GM21619 (cell line): ENCODE measurements at regions not wholly inside any gene's neighbourhood (a gene's known extent, or its start where the extent isn't known, plus 50 kb on each side); places are given as distances from the start of the nearest gene placed in this dataset.

Experiments
- ATAC-seq: cut with Tn5 transposase; IDR thresholded peaks from one replicate; pipeline ENCODE4 v1.9.1; 2021; ENCODE audit not compliant: unreplicated experiment

- no peak for ATAC-seq
Measured at GRCh38 chr11:19478891-19479290, 233.7 kb upstream of the NAV2 start.

- ATAC-seq = peak; percentile 84
Measured at GRCh38 chr11:19474954-19475721, 234.4 kb upstream of the E2F8 start.

- no peak for ATAC-seq
Measured at GRCh38 chr11:19474211-19474610, 233.5 kb upstream of the E2F8 start.

- no peak for ATAC-seq
Measured at GRCh38 chr11:19472679-19473078, 231.9 kb upstream of the E2F8 start.

- no peak for ATAC-seq
Measured at GRCh38 chr11:19467904-19468303, 227.2 kb upstream of the E2F8 start.

GRCh38 chr11:19466314-19466713 is 225.6 kb upstream of the E2F8 start:
- ATAC-seq = no peak

GRCh38 chr11:19463976-19464375 is 223.2 kb upstream of the E2F8 start:
- no peak for ATAC-seq

GRCh38 chr11:19460718-19461405 is 220.1 kb upstream of the E2F8 start:
- ATAC-seq = no peak

- no peak for ATAC-seq
Measured at GRCh38 chr11:19459240-19459639, 218.5 kb upstream of the E2F8 start.

GRCh38 chr11:19458721-19459120 is 218.0 kb upstream of the E2F8 start:
- ATAC-seq = no peak

- no peak for ATAC-seq
Measured at GRCh38 chr11:19458231-19458630, 217.5 kb upstream of the E2F8 start.

GRCh38 chr11:19455731-19456130 is 215.0 kb upstream of the E2F8 start:
- ATAC-seq = no peak

- ATAC-seq = no peak
Measured at GRCh38 chr11:19453651-19454257, 213.0 kb upstream of the E2F8 start.

- no peak for ATAC-seq
Measured at GRCh38 chr11:19451609-19452008, 210.9 kb upstream of the E2F8 start.

GRCh38 chr11:19450282-19450681 is 209.5 kb upstream of the E2F8 start:
- no peak for ATAC-seq

- no peak for ATAC-seq
Measured at GRCh38 chr11:19448651-19449050, 207.9 kb upstream of the E2F8 start.

GRCh38 chr11:19447150-19447566 is 206.4 kb upstream of the E2F8 start:
- no peak for ATAC-seq

- no peak for ATAC-seq
Measured at GRCh38 chr11:19445771-19446170, 205.0 kb upstream of the E2F8 start.

GRCh38 chr11:19444231-19444630 is 203.5 kb upstream of the E2F8 start:
- no peak for ATAC-seq

- no peak for ATAC-seq
Measured at GRCh38 chr11:19442554-19442910, 201.8 kb upstream of the E2F8 start.

- peak; percentile 92 for ATAC-seq
Measured at GRCh38 chr11:19441752-19442553, 201.2 kb upstream of the E2F8 start.
